GM19452 (cell line): ENCODE measurements at regions not wholly inside any gene's neighbourhood (a gene's known extent, or its start where the extent isn't known, plus 50 kb on each side); places are given as distances from the start of the nearest gene placed in this dataset.

ENCODE experiments used
- ATAC-seq: cut with Tn5 transposase; IDR thresholded peaks from one replicate; pipeline ENCODE4 v1.9.1; 2021; ENCODE audit not compliant: unreplicated experiment

- no peak for ATAC-seq
Observed at GRCh38 chr11:13907678-13908077, 54.8 kb upstream of the SPON1 start.

- ATAC-seq = no peak
Observed at GRCh38 chr11:13908535-13908934, 54.0 kb upstream of the SPON1 start.
